ENCODE measurements at regions not wholly inside any gene's neighbourhood (a gene's known extent, or its start where the extent isn't known, plus 50 kb on each side); places are given as distances from the start of the nearest gene placed in this dataset.

DNA sequence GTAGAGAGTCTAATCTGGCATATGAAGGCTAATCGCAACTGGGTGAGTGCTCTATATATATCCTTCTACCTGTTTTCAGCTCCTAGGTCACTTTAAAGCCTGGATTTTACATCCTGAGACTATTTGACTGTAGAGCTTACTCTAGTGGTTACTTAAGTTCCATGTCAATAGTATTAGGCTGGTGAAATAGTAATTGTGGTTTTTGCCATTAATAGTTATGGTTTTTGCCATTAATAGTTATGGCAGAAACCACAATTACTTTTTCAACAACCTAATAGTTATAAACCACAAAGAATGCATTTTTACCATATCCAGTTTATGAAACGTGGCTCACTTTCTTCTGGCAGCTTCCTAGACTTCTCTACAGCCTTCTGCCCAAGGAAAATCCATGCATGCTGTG, 263.1 kb upstream of the KIAA1217 start:
- no peak for DNase-seq (ENCODE audit: low read depth)
- no peak overlapping the region for H3K4me3 ChIP-seq (ENCODE audit: low read depth, low read length)
- TF ChIP-seq CTCF (IDR thresholded peaks at IDR 0.05; ENCODE audit: insufficient read depth, low read depth, low read length) = no peak

DNA sequence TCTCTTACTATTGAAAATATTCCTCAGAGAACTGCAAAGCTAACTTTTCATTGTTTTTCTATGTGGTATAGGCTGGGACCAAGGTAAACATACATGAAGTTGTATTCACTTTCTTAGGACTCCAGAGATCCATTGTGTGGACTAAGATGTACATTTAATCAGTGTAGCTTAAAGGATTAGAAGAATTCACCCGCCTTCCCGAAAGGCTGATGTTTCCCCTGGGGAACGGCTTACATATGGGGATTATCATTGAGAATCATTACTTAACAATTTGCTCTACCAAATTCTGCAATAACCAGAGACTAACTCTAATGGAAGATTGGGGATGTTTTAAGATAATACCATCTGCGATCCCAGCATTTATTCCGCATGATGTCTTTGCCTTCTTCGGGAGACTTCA, 257.1 kb upstream of the KIAA1217 start:
- no peak overlapping the region for H3K4me3 ChIP-seq (ENCODE audit: low read depth, low read length)
- DNase-seq (ENCODE audit: low read depth) = no peak
- TF ChIP-seq CTCF (IDR thresholded peaks at IDR 0.05; ENCODE audit: insufficient read depth, low read depth, low read length) = no peak

- no peak overlapping the region for H3K4me3 ChIP-seq (ENCODE audit: low read depth, low read length)
- no peak for TF ChIP-seq CTCF (IDR thresholded peaks at IDR 0.05; ENCODE audit: insufficient read depth, low read depth, low read length)
Observed at GRCh38 chr10:23955456-23956225, 253.3 kb upstream of the KIAA1217 start.

DNA sequence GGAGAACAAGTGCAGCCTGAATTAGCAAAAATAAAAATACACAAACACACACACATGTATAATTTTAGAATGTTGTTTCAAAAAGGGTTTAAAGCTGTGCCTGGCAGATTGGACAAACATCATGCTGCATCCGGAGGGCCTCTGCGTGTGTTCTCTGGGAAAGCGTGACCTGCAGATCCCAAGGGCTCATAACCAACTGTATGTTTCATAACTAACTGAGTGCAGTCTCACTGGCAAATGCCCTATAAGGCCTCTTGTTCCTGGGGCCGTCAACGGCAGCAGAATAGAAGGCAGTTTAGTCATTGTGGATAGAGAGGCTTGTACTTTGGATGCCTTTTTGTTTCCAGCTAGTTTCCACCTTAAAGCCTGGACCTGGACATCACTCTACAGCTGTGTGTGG, 243.8 kb upstream of the KIAA1217 start:
- no peak for TF ChIP-seq CTCF (IDR thresholded peaks at IDR 0.05; ENCODE audit: insufficient read depth, low read depth, low read length)
- DNase-seq (ENCODE audit: low read depth) = no peak
- no peak overlapping the region for H3K4me3 ChIP-seq (ENCODE audit: low read depth, low read length)

More at GRCh38 chr10:23955456-23956225, 253.3 kb upstream of the KIAA1217 start:
- no peak for DNase-seq (ENCODE audit: low read depth)

- no peak for TF ChIP-seq CTCF (IDR thresholded peaks at IDR 0.05; ENCODE audit: insufficient read depth, low read depth, low read length)
- no peak overlapping the region for H3K4me3 ChIP-seq (ENCODE audit: low read depth, low read length)
- DNase-seq (ENCODE audit: low read depth) = no peak
Observed at GRCh38 chr10:23965880-23966279, 243.1 kb upstream of the KIAA1217 start.

- no peak for TF ChIP-seq CTCF (IDR thresholded peaks at IDR 0.05; ENCODE audit: insufficient read depth, low read depth, low read length)
- H3K4me3 ChIP-seq (ENCODE audit: low read depth, low read length) = no peak overlapping the region
- no peak for DNase-seq (ENCODE audit: low read depth)
Observed at GRCh38 chr10:23966504-23967051, 242.4 kb upstream of the KIAA1217 start.

All from fibroblast of villous mesenchyme (primary cell).